ENCODE measurements at regions not wholly inside any gene's neighbourhood (a gene's known extent, or its start where the extent isn't known, plus 50 kb on each side); places are given as distances from the start of the nearest gene placed in this dataset.

GRCh38 chr18:46388286-46388685, 268.7 kb downstream of the LOXHD1 start:
- DNase-seq, result no peak

GRCh38 chr18:46392576-46392975, 264.4 kb downstream of the LOXHD1 start:
- DNase-seq, result no peak

GRCh38 chr18:46393230-46393629, 263.8 kb downstream of the LOXHD1 start:
- DNase-seq, result no peak

GRCh38 chr18:46393961-46394360, 263.1 kb downstream of the LOXHD1 start:
- DNase-seq, result no peak

GRCh38 chr18:46395795-46396194, 261.2 kb downstream of the LOXHD1 start:
- DNase-seq, result no peak

- DNase-seq, result no peak
Observed at GRCh38 chr18:46397174-46397573, 259.8 kb downstream of the LOXHD1 start.

GRCh38 chr18:46398005-46398404, 259.0 kb downstream of the LOXHD1 start:
- DNase-seq, result no peak

- DNase-seq, result no peak
Observed at GRCh38 chr18:46398625-46399024, 258.4 kb downstream of the LOXHD1 start.

- DNase-seq, result no peak
Observed at GRCh38 chr18:46399303-46399702, 257.7 kb downstream of the LOXHD1 start.

GRCh38 chr18:46400449-46400848, 256.6 kb downstream of the LOXHD1 start:
- no peak for DNase-seq

GRCh38 chr18:46401486-46402070, 255.4 kb downstream of the LOXHD1 start:
- DNase-seq, result no peak

GRCh38 chr18:46402396-46402795, 254.6 kb downstream of the LOXHD1 start:
- no peak for DNase-seq

GRCh38 chr18:46402945-46403344, 254.1 kb downstream of the LOXHD1 start:
- DNase-seq, result no peak

GRCh38 chr18:46405832-46406538, 251.0 kb downstream of the LOXHD1 start:
- DNase-seq, result no peak

GRCh38 chr18:46406539-46406932, 250.5 kb downstream of the LOXHD1 start:
- DNase-seq, result no peak

GRCh38 chr18:46407486-46408166, 249.4 kb downstream of the LOXHD1 start:
- DNase-seq, result no peak

GRCh38 chr18:46408334-46408987, 248.6 kb downstream of the LOXHD1 start:
- no peak for DNase-seq

GRCh38 chr18:46411191-46411828, 245.7 kb downstream of the LOXHD1 start:
- DNase-seq, result no peak

- no peak for DNase-seq
Observed at GRCh38 chr18:46411867-46412690, 244.9 kb downstream of the LOXHD1 start.

- no peak for DNase-seq
Observed at GRCh38 chr18:46412916-46413315, 244.1 kb downstream of the LOXHD1 start.

- DNase-seq, result no peak
Observed at GRCh38 chr18:46413684-46414083, 243.3 kb downstream of the LOXHD1 start.

GRCh38 chr18:46414863-46415262, 242.2 kb downstream of the LOXHD1 start:
- DNase-seq, result no peak

Data from stimulated activated CD4-positive, alpha-beta T cell treated with anti-CD3 and anti-CD28 coated beads, Interleukin-4, amount 100 ng/mL, for 24 hours (primary cell).